LNCAP (cell line): ENCODE measurements at regions not wholly inside any gene's neighbourhood (a gene's known extent, or its start where the extent isn't known, plus 50 kb on each side); places are given as distances from the start of the nearest gene placed in this dataset.

Experiments used
- TF ChIP-seq, protein P1 (sequence below): fragments of 450-650 bp; IDR thresholded peaks from 2 replicates; pipeline ENCODE4 v1.5.1; 2017; ENCODE audit warnings: mild to moderate bottlenecking

DNA sequence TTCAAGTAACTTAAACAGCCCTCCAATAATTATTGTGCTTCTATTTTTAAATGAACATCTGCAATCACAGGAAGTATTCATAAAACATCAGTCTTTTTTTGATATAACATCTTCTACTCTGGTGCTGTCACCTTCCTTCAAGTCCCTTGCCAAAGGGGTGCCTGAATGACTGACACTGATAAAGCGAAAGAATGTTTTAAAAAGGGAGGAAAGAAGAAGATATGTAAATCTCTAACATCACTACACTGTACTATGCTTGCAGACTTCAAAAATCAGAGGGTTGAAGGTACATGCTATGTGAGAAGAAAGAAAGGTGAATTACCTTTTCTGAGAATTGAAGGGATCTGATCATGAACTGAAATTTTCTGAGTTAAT, 253.7 kb downstream of the ZPLD1 start:
- TF ChIP-seq, protein P1, sequence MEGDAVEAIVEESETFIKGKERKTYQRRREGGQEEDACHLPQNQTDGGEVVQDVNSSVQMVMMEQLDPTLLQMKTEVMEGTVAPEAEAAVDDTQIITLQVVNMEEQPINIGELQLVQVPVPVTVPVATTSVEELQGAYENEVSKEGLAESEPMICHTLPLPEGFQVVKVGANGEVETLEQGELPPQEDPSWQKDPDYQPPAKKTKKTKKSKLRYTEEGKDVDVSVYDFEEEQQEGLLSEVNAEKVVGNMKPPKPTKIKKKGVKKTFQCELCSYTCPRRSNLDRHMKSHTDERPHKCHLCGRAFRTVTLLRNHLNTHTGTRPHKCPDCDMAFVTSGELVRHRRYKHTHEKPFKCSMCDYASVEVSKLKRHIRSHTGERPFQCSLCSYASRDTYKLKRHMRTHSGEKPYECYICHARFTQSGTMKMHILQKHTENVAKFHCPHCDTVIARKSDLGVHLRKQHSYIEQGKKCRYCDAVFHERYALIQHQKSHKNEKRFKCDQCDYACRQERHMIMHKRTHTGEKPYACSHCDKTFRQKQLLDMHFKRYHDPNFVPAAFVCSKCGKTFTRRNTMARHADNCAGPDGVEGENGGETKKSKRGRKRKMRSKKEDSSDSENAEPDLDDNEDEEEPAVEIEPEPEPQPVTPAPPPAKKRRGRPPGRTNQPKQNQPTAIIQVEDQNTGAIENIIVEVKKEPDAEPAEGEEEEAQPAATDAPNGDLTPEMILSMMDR = no peak

DNA sequence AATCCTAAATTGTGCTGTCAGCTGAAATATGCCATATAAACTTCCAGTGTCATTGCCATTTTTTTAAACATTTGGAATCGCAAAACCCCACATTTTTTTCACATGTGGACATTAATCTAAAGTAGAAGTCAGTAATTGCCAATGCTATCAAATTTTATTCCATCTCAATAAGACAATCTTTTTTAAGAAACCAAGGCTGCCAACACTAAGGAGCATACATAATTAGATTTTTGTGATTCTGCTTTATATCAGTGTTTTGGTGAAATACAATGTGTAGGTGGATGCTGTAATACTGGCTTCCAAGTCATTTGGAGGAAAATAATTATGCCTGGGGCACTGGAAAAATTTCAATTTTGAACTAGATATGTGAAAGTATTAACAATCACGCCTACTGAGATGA, 256.7 kb downstream of the ZPLD1 start:
- TF ChIP-seq, protein P1 = no peak

DNA sequence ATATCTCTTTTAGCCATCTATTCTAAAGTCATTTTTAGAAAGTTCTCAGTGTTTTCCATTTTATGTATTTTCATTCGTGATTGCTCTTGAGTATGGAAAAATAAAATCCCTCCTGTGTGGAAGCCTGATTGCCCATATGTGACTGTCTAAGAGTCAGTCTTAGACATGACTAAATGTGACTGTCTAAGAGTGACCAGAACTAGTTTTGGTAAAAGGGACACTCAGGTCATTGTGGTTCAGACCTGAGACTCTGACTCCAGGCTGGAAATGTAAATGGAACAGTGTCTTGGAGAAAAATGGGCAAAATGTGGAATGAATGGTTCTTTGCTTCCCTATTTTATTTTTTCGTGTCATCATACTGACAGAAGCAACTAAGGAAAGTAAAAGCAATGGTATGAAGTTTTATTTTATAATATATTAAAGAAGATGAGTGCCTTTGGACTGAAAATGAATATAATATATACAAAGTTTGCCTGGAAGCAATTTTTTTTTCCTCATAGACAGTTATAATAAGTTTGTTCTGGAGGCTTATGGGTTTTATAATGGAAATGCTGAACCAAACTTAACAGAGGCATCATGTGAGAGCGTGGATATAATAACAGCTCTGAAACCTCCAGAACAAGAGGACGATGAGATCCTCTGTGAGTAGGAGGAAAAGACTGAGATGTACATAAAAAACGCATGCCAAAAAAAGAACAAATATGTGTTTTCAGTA, 264.4 kb downstream of the ZPLD1 start:
- TF ChIP-seq, protein P1 = no peak

DNA sequence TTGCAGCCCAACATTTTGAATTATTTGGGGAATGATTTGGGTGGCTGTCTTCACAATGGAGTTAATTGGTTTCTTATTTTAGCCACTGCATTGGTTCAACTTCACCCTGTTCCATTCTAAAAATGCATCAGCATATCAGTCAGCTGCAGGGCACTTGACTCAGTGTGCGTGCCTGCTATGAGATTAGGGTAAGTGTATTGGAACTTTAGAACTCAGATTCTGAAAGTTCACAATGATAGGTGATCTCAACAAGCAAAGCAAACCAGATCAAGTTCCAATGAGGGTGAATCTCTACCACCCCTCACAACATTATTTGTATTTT, 265.0 kb downstream of the ZPLD1 start:
- TF ChIP-seq, protein P1 = no peak

DNA sequence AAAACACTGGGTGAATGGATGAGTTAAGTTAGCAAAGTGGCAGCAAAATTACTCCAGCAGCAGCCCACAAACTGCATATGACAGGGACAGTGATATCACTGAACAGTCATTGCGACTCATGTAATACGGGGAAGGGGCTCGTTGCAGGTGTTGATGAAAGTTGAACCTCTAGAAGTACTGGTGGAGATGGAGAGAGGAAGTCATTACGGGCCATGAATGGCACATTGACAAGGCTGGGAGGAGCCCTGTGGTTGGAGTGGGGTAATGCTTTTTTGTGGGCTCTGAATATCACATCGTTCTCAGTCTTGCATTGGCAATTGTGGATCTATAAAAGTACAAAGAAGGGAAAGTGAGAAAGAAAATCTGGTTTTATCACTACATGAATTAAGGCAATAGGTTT, 278.1 kb downstream of the ZPLD1 start:
- TF ChIP-seq, protein P1 = no peak

DNA sequence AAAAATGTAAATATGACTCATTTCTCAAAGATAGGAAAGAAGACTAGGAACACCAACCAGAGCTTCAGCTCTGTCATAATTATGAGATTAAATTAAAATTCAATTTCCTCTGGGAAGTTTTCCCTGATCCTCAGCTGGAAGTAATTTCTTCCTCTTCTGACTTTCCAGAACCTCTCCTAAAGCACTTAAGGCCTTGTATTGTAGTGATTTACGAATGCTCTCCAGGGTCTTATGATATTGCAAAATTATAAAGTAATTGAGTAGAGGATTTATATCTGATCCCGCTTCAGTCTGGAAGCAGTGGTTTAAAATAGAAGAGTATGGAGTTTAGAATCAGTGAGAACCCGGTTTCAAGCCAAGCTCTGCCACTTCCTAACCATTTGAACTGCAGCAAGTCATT, 279.8 kb downstream of the ZPLD1 start:
- TF ChIP-seq, protein P1 = no peak

DNA sequence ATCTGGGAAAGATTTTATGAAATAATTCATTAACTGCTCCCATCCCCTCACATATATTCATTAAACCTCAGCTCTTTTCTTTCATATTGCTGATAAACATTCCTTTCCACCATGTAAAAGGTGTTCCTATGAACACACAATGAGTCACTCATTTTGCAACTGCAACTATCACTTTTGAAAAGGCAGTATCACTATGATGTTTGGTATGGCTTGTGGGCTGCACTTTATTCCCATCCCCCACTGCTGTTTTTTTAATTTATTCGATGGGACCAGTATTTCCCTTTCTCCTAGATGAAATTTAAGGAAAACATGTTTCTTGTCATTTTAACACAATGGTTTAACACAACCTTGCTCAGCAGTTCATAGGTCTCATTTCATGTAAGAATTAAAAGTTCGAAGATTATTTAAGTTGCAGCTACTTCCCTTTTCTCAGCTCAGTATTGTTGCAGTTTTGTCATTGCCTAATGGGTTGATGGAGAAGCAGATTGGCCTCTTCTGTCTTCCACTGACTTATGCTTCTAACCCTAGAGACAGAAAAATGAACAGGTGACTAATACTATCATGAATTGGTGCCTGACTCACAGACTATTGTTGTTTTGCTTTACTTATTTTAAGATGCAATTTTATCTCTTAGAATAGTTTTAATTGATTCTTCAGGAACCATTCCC, 280.3 kb downstream of the ZPLD1 start:
- TF ChIP-seq, protein P1 = no peak
